CD4-positive, alpha-beta T cell (primary cell): ENCODE measurements at regions not wholly inside any gene's neighbourhood (a gene's known extent, or its start where the extent isn't known, plus 50 kb on each side); places are given as distances from the start of the nearest gene placed in this dataset.

Source experiments
- ATAC-seq: fragments of 200-7000 bp; cut with Tn5 transposase; one replicate; pipeline ENCODE4 v1.10.0; 2022; ENCODE audit warnings: mild to moderate bottlenecking; ENCODE audit not compliant: poor library complexity
- CTCF ChIA-PET: fragments of 350-600 bp; sonication (Branson Sonifier 250); formaldehyde crosslinking; loops from one replicate; lab custom pipeline; 2021; ENCODE audit warnings: antibody characterized with exemption, inconsistent platforms; lab: Charles Lee
- POLR2A ChIA-PET: fragments of 350-600 bp; sonication (Branson Sonifier 250); formaldehyde crosslinking; loops from one replicate; lab custom pipeline; 2021; ENCODE audit warnings: antibody characterized with exemption, inconsistent platforms; lab: Charles Lee
- DNase-seq, 14 experiments: peaks; one replicate each; pipeline ENCODE4 v3.0.0-alpha.2; 2013 to 2020; ENCODE audit warnings: mixed read lengths in 2 of 14
- H3K27ac ChIP-seq, 2 donors: one replicate each; pipeline versions ENCODE4 v1.5.1 to v1.7.0; 2013; ENCODE audit warnings: low read length in 2 of 2, low read depth in 1 of 2, mild to moderate bottlenecking in 1 of 2
- H3K27me3 ChIP-seq, 2 experiments: 1 replicate in 1 of 2; 2 replicates in 1 of 2; pipeline versions ENCODE4 v1.6.1 to v1.7.0; 2013; ENCODE audit warnings: low read length in 2 of 2, control low read depth in 1 of 2, mild to moderate bottlenecking in 1 of 2, moderate library complexity in 1 of 2; ENCODE audit not compliant: insufficient read depth in 2 of 2, control insufficient read depth in 1 of 2
- H3K36me3 ChIP-seq: one replicate; pipeline ENCODE4 v1.6.1; 2013; ENCODE audit warnings: low read length, control low read depth; ENCODE audit not compliant: insufficient read depth
- H3K4me1 ChIP-seq: one replicate; pipeline ENCODE4 v1.6.1; 2013; ENCODE audit warnings: low read length, control low read depth; ENCODE audit not compliant: insufficient read depth
- H3K4me3 ChIP-seq: one replicate; pipeline ENCODE4 v1.5.1; 2013; ENCODE audit warnings: mild to moderate bottlenecking, low read length, moderate library complexity
- H3K9me3 ChIP-seq, 2 experiments: 1 replicate in 1 of 2; 2 replicates in 1 of 2; pipeline versions ENCODE4 v1.6.1 to v1.7.0; 2013; ENCODE audit warnings: low read length in 2 of 2, mild to moderate bottlenecking in 2 of 2, control low read depth in 1 of 2, moderate library complexity in 1 of 2; ENCODE audit not compliant: control insufficient read depth in 1 of 2, insufficient read depth in 1 of 2
- H3K27ac Mint-ChIP-seq: one replicate; pipeline ENCODE4 v1.8.0; 2020; ENCODE audit warnings: mixed read lengths
- H3K27me3 Mint-ChIP-seq: one replicate; pipeline ENCODE4 v1.8.0; 2021; ENCODE audit warnings: mixed read lengths
- H3K36me3 Mint-ChIP-seq: one replicate; pipeline ENCODE4 v1.8.0; 2021; ENCODE audit warnings: low read depth, mixed read lengths
- H3K4me1 Mint-ChIP-seq: one replicate; pipeline ENCODE4 v1.8.0; 2021; ENCODE audit warnings: low read depth, mixed read lengths
- H3K4me3 Mint-ChIP-seq: one replicate; pipeline ENCODE4 v1.8.0; 2020; ENCODE audit warnings: mild to moderate bottlenecking, mixed read lengths
- H3K9me3 Mint-ChIP-seq: one replicate; pipeline ENCODE4 v1.8.0; 2020; ENCODE audit warnings: mixed read lengths
- intact Hi-C, 2 experiments: fragments of 100-400 bp; cut with DNase I in 1 of 2; cut with micrococcal nuclease in 1 of 2; formaldehyde crosslinking; loops; one replicate each; pipeline versions ENCODE4 v1.15.1 to v1.9.0; 2023 to 2025; cut with DNase I, micrococcal nuclease
- TF ChIP-seq, protein P1 (sequence below): fragments of 200-600 bp; IDR thresholded peaks from one replicate; pipeline ENCODE4 v1.8.0; 2022; ENCODE audit warnings: antibody characterized with exemption, mild to moderate bottlenecking

DNA sequence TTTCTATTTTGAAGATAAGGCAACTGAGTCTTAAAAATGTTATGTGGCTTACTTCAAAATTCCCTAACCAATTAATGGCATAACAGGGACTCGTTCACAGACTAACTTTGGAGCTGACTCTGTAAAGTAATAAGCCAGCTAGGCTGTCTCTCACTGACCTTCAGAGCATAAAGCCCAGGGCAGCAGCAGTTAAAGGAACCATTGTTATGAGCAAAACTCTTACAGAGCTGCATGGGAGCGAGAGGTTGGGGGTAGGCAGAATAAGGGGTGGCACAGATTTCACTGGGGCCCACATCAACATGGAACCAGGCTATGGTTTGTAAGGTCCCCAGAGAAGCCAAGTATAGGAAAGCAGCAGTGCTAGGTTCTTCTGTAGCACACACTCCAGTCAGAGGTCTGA is 637.8 kb downstream of the RFPL4B start:
- no peaks in the 10 kb centered on the region for H3K36me3 ChIP-seq
- ATAC-seq: no peak
- intact Hi-C loops: no loop called here
- TF ChIP-seq, protein P1, sequence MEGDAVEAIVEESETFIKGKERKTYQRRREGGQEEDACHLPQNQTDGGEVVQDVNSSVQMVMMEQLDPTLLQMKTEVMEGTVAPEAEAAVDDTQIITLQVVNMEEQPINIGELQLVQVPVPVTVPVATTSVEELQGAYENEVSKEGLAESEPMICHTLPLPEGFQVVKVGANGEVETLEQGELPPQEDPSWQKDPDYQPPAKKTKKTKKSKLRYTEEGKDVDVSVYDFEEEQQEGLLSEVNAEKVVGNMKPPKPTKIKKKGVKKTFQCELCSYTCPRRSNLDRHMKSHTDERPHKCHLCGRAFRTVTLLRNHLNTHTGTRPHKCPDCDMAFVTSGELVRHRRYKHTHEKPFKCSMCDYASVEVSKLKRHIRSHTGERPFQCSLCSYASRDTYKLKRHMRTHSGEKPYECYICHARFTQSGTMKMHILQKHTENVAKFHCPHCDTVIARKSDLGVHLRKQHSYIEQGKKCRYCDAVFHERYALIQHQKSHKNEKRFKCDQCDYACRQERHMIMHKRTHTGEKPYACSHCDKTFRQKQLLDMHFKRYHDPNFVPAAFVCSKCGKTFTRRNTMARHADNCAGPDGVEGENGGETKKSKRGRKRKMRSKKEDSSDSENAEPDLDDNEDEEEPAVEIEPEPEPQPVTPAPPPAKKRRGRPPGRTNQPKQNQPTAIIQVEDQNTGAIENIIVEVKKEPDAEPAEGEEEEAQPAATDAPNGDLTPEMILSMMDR: no peak
- no peaks in the 10 kb centered on the region for H3K36me3 Mint-ChIP-seq
- H3K9me3 ChIP-seq: no peaks in the 10 kb centered on the region
- ChIA-PET CTCF (no interaction called here), POLR2A (no interaction called here)
- H3K4me3 ChIP-seq: no peak overlapping the region
- no peak overlapping the region for H3K27ac Mint-ChIP-seq
- no peak for DNase-seq
- no peak overlapping the region for H3K27ac ChIP-seq
- H3K4me1 Mint-ChIP-seq: no peaks in the 10 kb centered on the region
- H3K4me3 Mint-ChIP-seq: no peak overlapping the region
- no peaks in the 10 kb centered on the region for H3K4me1 ChIP-seq
- no peaks in the 10 kb centered on the region for H3K27me3 ChIP-seq
- H3K27me3 Mint-ChIP-seq: no peaks in the 10 kb centered on the region
- peaks cover 7% of the 10 kb centered on the region for H3K9me3 Mint-ChIP-seq

DNA sequence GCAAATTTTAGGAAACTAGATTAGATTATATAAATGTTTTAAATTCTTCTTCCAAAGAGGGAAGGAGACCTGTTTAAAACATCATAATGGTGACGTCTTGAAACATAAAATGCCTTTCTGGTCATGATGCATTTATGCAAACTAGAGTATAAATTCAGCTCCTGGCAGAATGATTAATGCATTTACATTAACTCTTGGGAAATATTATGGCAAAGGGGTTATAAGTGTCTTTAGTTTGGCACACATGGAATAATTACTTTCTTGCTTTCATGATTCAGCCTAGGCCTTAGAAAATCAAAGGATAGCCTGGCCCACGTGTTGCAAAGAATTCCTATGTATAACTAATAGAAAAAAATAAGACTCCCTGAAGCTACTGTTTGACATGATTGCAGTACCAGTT is 639.2 kb downstream of the RFPL4B start:
- Mint-ChIP-seq H3K27ac (no peak overlapping the region), H3K9me3 (peaks cover 7% of the 10 kb centered on the region)
- TF ChIP-seq, protein P1: no peak

DNA sequence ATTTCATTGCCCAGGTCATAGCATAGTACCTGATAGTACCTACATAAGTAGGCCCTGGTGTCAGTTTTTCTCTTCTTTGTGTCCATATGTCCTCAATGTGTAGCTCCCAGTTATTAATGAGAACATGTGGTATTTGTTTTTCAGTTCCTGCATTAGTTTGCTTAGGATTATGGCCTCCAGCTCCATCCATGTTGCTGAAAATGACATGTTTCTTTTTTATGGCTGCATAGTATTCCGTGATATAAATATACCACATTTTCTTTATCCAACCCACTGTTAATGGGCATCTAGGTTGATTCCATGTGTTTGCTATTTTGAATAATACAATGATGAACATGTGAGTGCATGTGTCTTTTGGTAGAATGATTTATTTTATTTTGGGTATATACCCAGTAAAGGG is 641.6 kb downstream of the RFPL4B start:
- POLR2A ChIA-PET: no interaction called here
- intact Hi-C loops: no loop called here
- H3K36me3 Mint-ChIP-seq: no peaks in the 10 kb centered on the region
- no peaks in the 10 kb centered on the region for H3K4me1 Mint-ChIP-seq
- H3K9me3 ChIP-seq: peaks cover 0 to 4% of the 10 kb centered on the region in 2 experiments
- ATAC-seq (no peak), DNase-seq (no peak)
- H3K27me3 ChIP-seq: no peaks in the 10 kb centered on the region
- TF ChIP-seq, protein P1: no peak
- CTCF ChIA-PET: no interaction called here
- no peak overlapping the region for H3K4me3 Mint-ChIP-seq
- no peaks in the 10 kb centered on the region for H3K27me3 Mint-ChIP-seq
- no peak overlapping the region for H3K4me3 ChIP-seq
- peaks cover 9% of the 10 kb centered on the region for H3K9me3 Mint-ChIP-seq
- H3K4me1 ChIP-seq: no peaks in the 10 kb centered on the region
- H3K27ac ChIP-seq: no peak overlapping the region
- H3K27ac Mint-ChIP-seq: no peak overlapping the region
- no peaks in the 10 kb centered on the region for H3K36me3 ChIP-seq

More for the DNA sequence above, 639.2 kb downstream of the RFPL4B start:
- Mint-ChIP-seq H3K4me3 (no peak overlapping the region), H3K4me1 (no peaks in the 10 kb centered on the region), H3K27me3 (no peaks in the 10 kb centered on the region), H3K36me3 (no peaks in the 10 kb centered on the region)
- H3K4me1 ChIP-seq: no peaks in the 10 kb centered on the region
- H3K36me3 ChIP-seq: no peaks in the 10 kb centered on the region
- no peaks in the 10 kb centered on the region for H3K27me3 ChIP-seq
- intact Hi-C loops: no loop called here
- no peak overlapping the region for H3K4me3 ChIP-seq
- POLR2A ChIA-PET: no interaction called here
- no peak for ATAC-seq
- peaks cover 0 to 4% of the 10 kb centered on the region in 2 experiments for H3K9me3 ChIP-seq
- no peak overlapping the region for H3K27ac ChIP-seq
- DNase-seq: no peak
- CTCF ChIA-PET: no interaction called here
